Lower lobe of right lung (tissue), 2 donors: ENCODE measurements at regions not wholly inside any gene's neighbourhood (a gene's known extent, or its start where the extent isn't known, plus 50 kb on each side); places are given as distances from the start of the nearest gene placed in this dataset.

Source experiments
- ATAC-seq, 2 donors: fragments of 200-7000 bp; cut with Tn5 transposase; one replicate each; pipeline ENCODE4 v1.9.1; 2020 to 2022; ENCODE audit warnings: mild to moderate bottlenecking in 2 of 2, moderate library complexity in 2 of 2
- DNase-seq: peaks from one replicate; pipeline ENCODE4 v3.0.0-alpha.2; 2020
- H3K27ac ChIP-seq: fragments of 200-600 bp; one replicate; pipeline ENCODE4 v1.8.0; 2022
- H3K27me3 ChIP-seq: fragments of 200-600 bp; one replicate; pipeline ENCODE4 v1.8.0; 2022; ENCODE audit warnings: low read depth
- H3K36me3 ChIP-seq: fragments of 200-600 bp; one replicate; pipeline ENCODE4 v1.8.0; 2022; ENCODE audit warnings: mild to moderate bottlenecking
- H3K4me1 ChIP-seq: fragments of 200-600 bp; one replicate; pipeline ENCODE4 v1.8.0; 2022
- H3K4me3 ChIP-seq: fragments of 200-600 bp; one replicate; pipeline ENCODE4 v1.8.0; 2022; ENCODE audit warnings: mild to moderate bottlenecking
- H3K9me3 ChIP-seq: fragments of 200-600 bp; one replicate; pipeline ENCODE4 v1.8.0; 2022
- CTCF ChIP-seq: fragments of 200-600 bp; IDR thresholded peaks from one replicate; pipeline ENCODE4 v1.8.0; 2022; ENCODE audit warnings: antibody characterized with exemption, mild to moderate bottlenecking
- intact Hi-C: fragments of 100-400 bp; cut with DNase I; formaldehyde crosslinking; loops from one replicate; pipeline ENCODE4 v1.11.0; 2022
- donor health status: DM: no; HTN: yes; CAD: no; lungs with severe emphysema.

GRCh38 chr15:67976506-67977073 is 77.5 kb upstream of the PIAS1 start:
- no peak for TF ChIP-seq CTCF
- intact Hi-C loops: no loop called here
- ATAC-seq (no peak), DNase-seq (no peak)
- Histone ChIP-seq H3K9me3 (no peaks in the 10 kb centered on the region), H3K4me3 (no peak overlapping the region), H3K27me3 (no peaks in the 10 kb centered on the region), H3K27ac (no peak overlapping the region), H3K4me1 (no peaks in the 10 kb centered on the region), H3K36me3 (no peaks in the 10 kb centered on the region)

- Histone ChIP-seq H3K4me3 (no peak overlapping the region), H3K27ac (no peak overlapping the region), H3K9me3 (no peaks in the 10 kb centered on the region), H3K27me3 (no peaks in the 10 kb centered on the region), H3K4me1 (no peaks in the 10 kb centered on the region), H3K36me3 (no peaks in the 10 kb centered on the region)
- DNase-seq (no peak), ATAC-seq (no peak)
- intact Hi-C loops: no loop called here
- TF ChIP-seq CTCF: no peak
Measured at GRCh38 chr15:67977414-67978089, 76.6 kb upstream of the PIAS1 start.

- TF ChIP-seq CTCF: no peak
- Histone ChIP-seq H3K4me1 (no peaks in the 10 kb centered on the region), H3K4me3 (no peak overlapping the region), H3K36me3 (no peaks in the 10 kb centered on the region), H3K27ac (no peak overlapping the region), H3K9me3 (no peaks in the 10 kb centered on the region), H3K27me3 (no peaks in the 10 kb centered on the region)
- DNase-seq (no peak), ATAC-seq (no peak)
- intact Hi-C loops: no loop called here
Measured at GRCh38 chr15:67979281-67979680, 74.8 kb upstream of the PIAS1 start.

GRCh38 chr15:67980171-67980570 is 73.9 kb upstream of the PIAS1 start:
- no peak for ATAC-seq
- H3K27me3 ChIP-seq: no peaks in the 10 kb centered on the region
- no peaks in the 10 kb centered on the region for H3K36me3 ChIP-seq
- no peak for DNase-seq
- no peaks in the 10 kb centered on the region for H3K4me1 ChIP-seq
- H3K27ac ChIP-seq: no peak overlapping the region
- no peaks in the 10 kb centered on the region for H3K9me3 ChIP-seq
- TF ChIP-seq CTCF: no peak
- intact Hi-C loops: no loop called here
- no peak overlapping the region for H3K4me3 ChIP-seq

GRCh38 chr15:67980773-67981685 is 73.1 kb upstream of the PIAS1 start:
- no peak for ATAC-seq
- H3K4me3 ChIP-seq: no peak overlapping the region
- no peaks in the 10 kb centered on the region for H3K4me1 ChIP-seq
- no peak for TF ChIP-seq CTCF
- no peaks in the 10 kb centered on the region for H3K27me3 ChIP-seq
- intact Hi-C loops: no loop called here
- no peaks in the 10 kb centered on the region for H3K36me3 ChIP-seq
- no peaks in the 10 kb centered on the region for H3K9me3 ChIP-seq
- no peak overlapping the region for H3K27ac ChIP-seq
- DNase-seq: no peak
